HG02885 (cell line): ENCODE measurements at regions not wholly inside any gene's neighbourhood (a gene's known extent, or its start where the extent isn't known, plus 50 kb on each side); places are given as distances from the start of the nearest gene placed in this dataset.

Source experiments
- ATAC-seq: cut with Tn5 transposase; IDR thresholded peaks from one replicate; pipeline ENCODE4 v1.9.1; 2021; ENCODE audit warnings: mild to moderate bottlenecking; ENCODE audit not compliant: unreplicated experiment, poor library complexity

GRCh38 chr17:77718669-77718961, 239.9 kb upstream of the TNRC6C start:
- no peak for ATAC-seq

DNA sequence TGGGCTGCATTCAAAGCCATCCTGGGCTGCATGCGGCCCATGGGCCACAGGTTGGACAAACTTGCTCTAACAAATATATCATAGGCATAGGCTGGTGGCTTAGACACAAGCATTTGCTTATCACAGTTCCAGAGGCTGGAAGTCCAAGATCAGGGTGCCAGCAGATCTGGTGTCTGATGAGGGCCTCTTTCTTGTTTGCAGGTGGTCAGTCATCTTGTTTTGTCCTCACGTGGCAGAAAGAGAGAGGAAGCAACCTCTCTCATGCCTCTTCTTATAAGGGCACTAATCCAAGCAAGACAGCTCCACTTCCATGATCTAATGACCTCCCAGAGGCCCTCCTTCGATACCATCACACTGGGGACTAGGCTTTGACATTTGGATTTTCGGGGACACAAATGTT, 238.7 kb upstream of the TNRC6C start:
- ATAC-seq = no peak

DNA sequence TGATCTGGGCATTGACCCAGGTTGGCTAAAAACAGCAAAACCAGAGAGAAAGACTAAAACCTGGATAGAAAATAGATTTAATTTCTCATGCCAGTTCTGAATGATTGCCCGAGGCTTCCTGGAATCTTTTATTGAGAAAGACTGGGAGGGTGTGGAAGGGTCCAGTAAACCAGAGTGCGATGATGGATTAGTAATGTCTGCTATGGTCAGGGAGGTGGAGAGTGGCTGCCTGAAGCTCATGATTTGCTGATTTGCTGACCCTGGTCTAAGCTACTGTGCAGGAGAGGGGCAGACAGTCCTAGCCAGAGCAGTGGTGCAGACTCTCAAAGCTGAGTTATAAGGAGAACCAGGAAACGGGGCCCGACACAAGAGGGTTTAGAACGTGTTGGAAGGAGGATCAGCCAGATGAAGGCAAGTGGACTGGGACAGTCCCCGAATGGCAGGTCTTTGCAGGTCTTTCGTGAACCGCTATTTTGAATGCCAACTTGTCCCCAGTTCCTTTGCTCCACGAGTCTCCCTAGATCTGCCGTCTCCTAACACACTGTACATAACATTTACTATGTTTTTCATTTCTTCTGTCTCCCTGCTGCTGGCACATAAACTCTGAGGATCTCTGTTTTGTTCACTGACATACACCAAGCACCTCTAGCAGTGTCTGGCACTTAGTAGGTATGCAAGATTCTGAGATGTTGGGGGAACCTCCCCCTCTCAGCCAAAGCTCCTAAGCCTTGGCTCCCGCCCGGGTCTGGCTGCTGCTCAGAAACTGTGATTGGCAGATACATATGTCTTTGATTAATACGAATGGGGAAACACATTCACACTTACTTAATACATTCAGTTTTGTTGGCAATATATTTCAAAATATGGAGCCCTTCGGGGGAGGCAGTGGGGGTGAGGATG, 237.3 kb upstream of the TNRC6C start:
- no peak for ATAC-seq

DNA sequence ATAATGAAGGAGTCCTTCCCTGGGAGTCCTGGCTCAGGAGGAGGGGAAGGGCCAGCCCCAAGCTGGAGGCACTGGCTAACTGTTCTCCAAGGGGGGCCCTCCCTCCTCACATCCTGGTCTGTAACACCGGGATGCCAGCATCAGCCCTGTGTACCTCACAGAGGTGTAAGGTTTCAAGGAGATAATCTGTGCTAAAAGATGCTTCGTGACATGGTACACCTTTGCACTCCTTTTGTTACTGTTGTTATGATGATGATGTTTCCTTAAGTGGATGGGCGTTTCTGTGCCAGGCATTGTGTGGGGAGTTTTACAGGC, 236.7 kb upstream of the TNRC6C start:
- ATAC-seq = no peak

- ATAC-seq = no peak
These were observed 236.1 kb upstream of the TNRC6C start for GRCh38 chr17:77722366-77722765.

- ATAC-seq = no peak
These were observed 235.2 kb upstream of the TNRC6C start for GRCh38 chr17:77723071-77723908.

- ATAC-seq = no peak
These were observed 234.3 kb upstream of the TNRC6C start for GRCh38 chr17:77723909-77724875.

GRCh38 chr17:77724876-77725615, 233.5 kb upstream of the TNRC6C start:
- ATAC-seq = no peak

DNA sequence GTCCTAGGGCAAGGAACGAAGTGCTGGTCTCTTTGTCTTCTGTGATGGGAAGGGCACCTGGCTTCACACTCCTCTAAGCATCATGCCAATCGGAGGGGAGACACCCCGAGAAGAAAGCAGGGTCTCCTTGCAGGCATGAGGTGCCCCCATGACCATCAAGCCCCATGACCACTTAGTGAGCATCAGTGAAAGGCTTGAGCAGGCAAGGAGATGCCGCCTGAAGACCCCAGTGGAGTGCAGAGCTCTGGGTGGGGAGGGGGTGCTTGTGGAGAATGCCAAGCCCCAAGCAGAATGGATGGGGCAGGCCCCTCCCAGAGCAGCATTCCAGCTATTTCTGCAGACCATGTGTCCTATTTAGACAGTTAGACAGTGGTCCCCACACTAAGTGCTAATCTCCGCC, 232.7 kb upstream of the TNRC6C start:
- no peak for ATAC-seq

DNA sequence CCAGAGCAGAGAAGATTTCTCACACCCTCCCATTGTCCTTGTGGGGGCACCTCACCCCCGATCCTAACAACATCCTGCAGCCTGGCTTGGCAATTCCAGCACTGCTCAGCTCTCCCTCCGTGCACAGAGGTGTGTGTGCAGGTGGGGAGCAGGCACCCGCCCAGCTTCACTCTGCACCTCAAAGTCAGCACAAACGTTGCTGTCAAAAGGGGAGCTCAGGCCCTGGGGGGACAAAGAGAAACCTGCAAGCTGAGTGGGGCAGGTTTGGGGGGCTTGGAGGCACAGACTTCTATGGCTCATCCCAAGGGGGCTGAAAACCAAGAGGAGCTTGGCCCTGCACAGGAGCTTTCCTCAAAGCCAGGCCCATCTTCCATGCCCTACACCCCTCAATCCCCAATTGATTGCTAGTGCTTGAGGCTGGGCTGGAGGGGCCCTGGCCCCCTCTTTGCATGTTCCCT, 231.9 kb upstream of the TNRC6C start:
- ATAC-seq = no peak

DNA sequence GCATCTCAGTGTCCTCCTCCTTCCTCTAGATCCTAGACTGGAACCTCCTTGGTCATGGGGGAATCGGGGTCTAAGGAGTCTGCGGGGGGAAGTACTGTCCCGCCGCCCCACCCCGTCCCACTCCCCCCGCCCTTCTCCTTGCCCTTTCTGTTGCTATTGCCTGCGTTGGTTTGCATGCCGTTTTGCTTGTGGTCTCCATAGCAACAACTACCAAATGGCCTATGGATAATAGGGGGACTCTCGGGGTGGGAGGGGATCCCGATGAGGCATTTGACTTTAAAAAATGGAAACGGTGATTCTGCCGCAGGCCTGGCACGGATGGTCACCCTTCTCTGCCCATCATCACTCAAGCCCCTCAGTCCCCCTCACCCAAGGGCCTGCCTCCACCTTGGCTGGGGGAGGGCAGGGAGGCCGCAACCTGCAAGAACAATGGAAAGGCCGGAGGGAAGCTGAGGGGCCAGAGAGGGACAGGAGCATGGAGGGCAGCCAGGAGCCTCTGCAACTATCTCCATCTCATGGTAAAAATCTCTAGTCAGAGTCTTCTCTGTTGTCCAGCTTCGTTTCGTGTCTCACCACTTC, 231.4 kb upstream of the TNRC6C start:
- no peak for ATAC-seq

GRCh38 chr17:77728474-77728795, 230.1 kb upstream of the TNRC6C start:
- ATAC-seq = no peak

DNA sequence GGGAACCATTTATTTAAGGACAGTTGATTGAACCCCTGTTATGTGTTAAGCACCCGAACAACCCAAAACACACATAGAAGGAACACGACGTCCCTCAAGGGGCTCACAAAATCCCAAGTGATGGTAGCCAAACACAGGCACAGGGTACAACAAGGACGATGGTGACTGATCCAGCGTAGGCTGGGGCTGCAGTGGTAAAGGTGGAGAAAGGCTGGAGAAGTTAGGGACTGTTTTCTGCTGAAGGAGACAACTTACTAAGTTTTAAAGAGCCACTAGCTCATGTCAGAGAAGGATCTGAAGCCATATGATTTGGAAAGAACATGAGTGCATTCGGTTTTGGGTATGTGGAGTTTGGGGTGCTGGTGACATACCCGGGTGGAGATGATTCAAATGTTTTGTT, 229.6 kb upstream of the TNRC6C start:
- ATAC-seq = no peak

DNA sequence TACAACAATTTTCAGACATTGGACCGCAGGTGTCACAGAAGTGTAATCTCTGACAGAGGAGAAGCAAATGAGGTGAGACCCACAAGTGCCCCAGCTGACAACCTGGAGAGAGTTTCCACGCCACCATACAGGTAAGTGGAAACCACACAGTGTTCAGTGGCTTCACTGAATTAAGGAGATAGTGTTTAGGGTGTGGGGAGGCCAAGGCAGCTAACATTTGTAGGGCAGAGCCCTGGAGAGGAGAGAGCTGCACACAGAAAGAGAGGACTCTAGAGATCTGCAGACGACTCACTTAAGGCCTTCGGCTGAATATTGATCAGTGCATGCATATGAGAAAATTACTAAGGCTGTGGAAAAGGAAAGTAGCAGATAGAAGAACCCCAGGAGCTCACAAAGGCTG, 228.9 kb upstream of the TNRC6C start:
- no peak for ATAC-seq

DNA sequence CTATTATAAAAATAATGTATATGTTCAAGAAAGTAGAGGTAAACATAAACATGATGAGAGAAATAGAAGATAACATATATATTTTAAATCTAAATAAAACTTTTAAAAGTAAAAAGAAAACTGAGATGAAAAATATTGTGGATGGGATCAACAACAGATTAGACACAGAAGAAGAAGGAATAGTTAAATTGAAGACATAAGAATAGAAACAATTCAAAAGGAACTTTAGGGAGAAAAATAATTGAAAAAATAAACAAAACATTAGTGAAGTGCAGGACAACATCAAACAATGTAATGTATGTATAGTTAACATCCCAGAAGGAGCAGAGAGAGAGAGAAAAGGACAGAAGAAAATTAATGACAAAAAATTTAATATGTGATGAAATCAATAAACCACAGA, 228.1 kb upstream of the TNRC6C start:
- no peak for ATAC-seq

GRCh38 chr17:77733576-77734296, 224.8 kb upstream of the TNRC6C start:
- no peak for ATAC-seq

GRCh38 chr17:77734371-77735080, 224.0 kb upstream of the TNRC6C start:
- ATAC-seq = no peak

DNA sequence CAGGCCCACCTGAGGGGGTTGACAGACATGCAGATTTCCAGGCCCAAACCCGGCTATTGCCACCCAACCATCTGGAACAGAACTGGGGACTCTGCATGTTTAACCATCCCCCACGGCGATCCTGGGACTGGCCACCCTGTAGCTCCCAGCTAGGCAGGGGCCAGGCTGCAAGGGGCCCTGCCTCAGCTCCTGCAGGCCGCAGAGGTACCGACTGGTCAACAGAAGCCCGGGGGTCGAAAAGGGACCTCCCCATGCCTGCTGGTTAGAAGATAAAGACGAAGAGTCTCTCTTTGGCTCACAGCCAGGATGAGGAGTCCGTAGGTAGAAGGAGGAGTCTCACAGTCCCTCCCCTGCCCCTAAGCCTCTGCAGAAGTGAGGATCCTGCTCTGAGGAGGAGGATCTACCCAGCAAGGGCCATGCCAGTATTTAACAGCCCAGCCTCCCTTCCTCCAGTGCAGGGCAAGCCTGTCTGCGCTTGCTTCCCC, 223.4 kb upstream of the TNRC6C start:
- ATAC-seq = no peak
